Peyer's patch (tissue), 4 donors: ENCODE measurements at regions not wholly inside any gene's neighbourhood (a gene's known extent, or its start where the extent isn't known, plus 50 kb on each side); places are given as distances from the start of the nearest gene placed in this dataset.

Experiments used
- POLR2A ChIP-seq, 2 donors: fragments of 450-650 bp; IDR thresholded peaks; one replicate each; pipeline ENCODE4 v1.5.1; 2017; ENCODE audit warnings: antibody characterized with exemption in 2 of 2, mild to moderate bottlenecking in 2 of 2, moderate library complexity in 2 of 2
- TF ChIP-seq, protein P1 (sequence below), 6 experiments: fragments of 450-650 bp in 4 of 6; fragments of 200-600 bp in 2 of 6; sonication (generic) in 1 of 6; IDR thresholded peaks; one replicate each; pipeline ENCODE4 v1.5.1; 2017 to 2019; ENCODE audit warnings: antibody characterized with exemption in 6 of 6, mild to moderate bottlenecking in 3 of 6, moderate library complexity in 1 of 6

DNA sequence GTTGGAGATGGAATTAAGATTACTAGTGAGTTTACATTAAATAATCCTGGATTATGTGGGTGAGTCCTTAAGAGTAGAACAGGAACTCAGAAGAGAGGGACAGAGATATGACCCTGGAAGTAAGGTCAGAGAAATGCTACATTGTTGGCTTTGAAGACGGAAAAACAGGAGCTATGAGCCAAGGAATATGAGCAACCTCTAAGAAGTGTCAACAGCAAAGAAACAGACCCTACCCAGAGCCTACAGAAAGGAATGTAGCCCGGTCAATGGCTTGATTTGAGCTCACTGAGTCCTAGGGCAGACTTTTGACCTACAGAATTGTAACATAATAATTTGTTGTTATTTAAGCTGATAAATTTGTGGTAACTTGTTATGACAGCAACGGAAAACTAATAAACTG, 304.9 kb downstream of the IPMK start:
- TF ChIP-seq, protein P1, sequence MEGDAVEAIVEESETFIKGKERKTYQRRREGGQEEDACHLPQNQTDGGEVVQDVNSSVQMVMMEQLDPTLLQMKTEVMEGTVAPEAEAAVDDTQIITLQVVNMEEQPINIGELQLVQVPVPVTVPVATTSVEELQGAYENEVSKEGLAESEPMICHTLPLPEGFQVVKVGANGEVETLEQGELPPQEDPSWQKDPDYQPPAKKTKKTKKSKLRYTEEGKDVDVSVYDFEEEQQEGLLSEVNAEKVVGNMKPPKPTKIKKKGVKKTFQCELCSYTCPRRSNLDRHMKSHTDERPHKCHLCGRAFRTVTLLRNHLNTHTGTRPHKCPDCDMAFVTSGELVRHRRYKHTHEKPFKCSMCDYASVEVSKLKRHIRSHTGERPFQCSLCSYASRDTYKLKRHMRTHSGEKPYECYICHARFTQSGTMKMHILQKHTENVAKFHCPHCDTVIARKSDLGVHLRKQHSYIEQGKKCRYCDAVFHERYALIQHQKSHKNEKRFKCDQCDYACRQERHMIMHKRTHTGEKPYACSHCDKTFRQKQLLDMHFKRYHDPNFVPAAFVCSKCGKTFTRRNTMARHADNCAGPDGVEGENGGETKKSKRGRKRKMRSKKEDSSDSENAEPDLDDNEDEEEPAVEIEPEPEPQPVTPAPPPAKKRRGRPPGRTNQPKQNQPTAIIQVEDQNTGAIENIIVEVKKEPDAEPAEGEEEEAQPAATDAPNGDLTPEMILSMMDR (IDR thresholded peaks at IDR 0.05), result no peak
- no peak for TF ChIP-seq POLR2A (IDR thresholded peaks at IDR 0.05)
